OCI-LY7 (cell line): ENCODE measurements at regions not wholly inside any gene's neighbourhood (a gene's known extent, or its start where the extent isn't known, plus 50 kb on each side); places are given as distances from the start of the nearest gene placed in this dataset.

Experiments used
- BruUV-seq: library from RNA; stranded (reverse); fragments of 400-500 nt; replicated peaks from 2 replicates; lab custom pipeline; 2021; lab: Mats Ljungman, UMichigan
- CTCF ChIA-PET: fragments of 300-600 bp; sonication (Branson Sonifier 250); formaldehyde crosslinking; loops from one replicate; lab custom pipeline; 2022; ENCODE audit warnings: antibody characterized with exemption; ENCODE audit not compliant: unreplicated experiment; lab: Charles Lee
- POLR2A ChIA-PET: fragments of 300-600 bp; sonication (Branson Sonifier 250); formaldehyde crosslinking; loops from one replicate; lab custom pipeline; 2022; ENCODE audit warnings: antibody characterized with exemption; lab: Charles Lee
- DNase-seq: peaks from one replicate; pipeline ENCODE4 v3.0.0-alpha.2; 2015; ENCODE audit warnings: low spot score
- H2AFZ ChIP-seq: fragments of 200-600 bp; sonication (generic), shearing (Covaris generic); 2 replicates; pipeline ENCODE4 v1.6.1; 2014; ENCODE audit warnings: mild to moderate bottlenecking, antibody characterized with exemption, low read length, moderate library complexity
- H3K27ac ChIP-seq: fragments of 200-600 bp; sonication (generic); 2 replicates; pipeline ENCODE4 v1.5.1; 2014; ENCODE audit warnings: mixed run types, low read depth, mild to moderate bottlenecking, moderate library complexity, low read length, inconsistent platforms; ENCODE audit not compliant: poor library complexity, severe bottlenecking
- H3K36me3 ChIP-seq: fragments of 200-600 bp; sonication (generic); 2 replicates; pipeline ENCODE4 v1.6.1; 2014; ENCODE audit warnings: mild to moderate bottlenecking, antibody characterized with exemption, low read length, moderate library complexity, mixed read lengths; ENCODE audit not compliant: insufficient read depth
- H3K4me1 ChIP-seq: fragments of 200-600 bp; sonication (generic); 2 replicates; pipeline ENCODE4 v1.5.1; 2014; ENCODE audit warnings: mild to moderate bottlenecking, low read length; ENCODE audit not compliant: insufficient read depth, poor library complexity, severe bottlenecking
- H3K4me2 ChIP-seq: fragments of 200-600 bp; sonication (generic); 2 replicates; pipeline ENCODE4 v1.6.1; 2014; ENCODE audit warnings: mild to moderate bottlenecking, low read length
- H3K4me3 ChIP-seq: fragments of 200-600 bp; sonication (generic); 2 replicates; pipeline ENCODE4 v1.5.1; 2014; ENCODE audit warnings: mild to moderate bottlenecking, low read depth, low read length; ENCODE audit not compliant: poor library complexity, severe bottlenecking
- H3K79me2 ChIP-seq: fragments of 200-600 bp; sonication (generic); 2 replicates; pipeline ENCODE4 v1.6.1; 2016; ENCODE audit warnings: low read depth, mild to moderate bottlenecking, low read length, moderate library complexity, mixed read lengths; ENCODE audit not compliant: insufficient read depth
- H3K9me2 ChIP-seq: fragments of 200-600 bp; sonication (generic); 2 replicates; pipeline ENCODE4 v1.6.1; 2016; ENCODE audit warnings: mild to moderate bottlenecking, low read length, mixed read lengths; ENCODE audit not compliant: insufficient read depth
- H3K9me3 ChIP-seq: fragments of 200-600 bp; sonication (generic); 2 replicates; pipeline ENCODE4 v1.6.1; 2014; ENCODE audit warnings: mild to moderate bottlenecking, mixed run types, low read length, mixed read lengths
- H4K20me1 ChIP-seq: fragments of 200-600 bp; sonication (generic); 2 replicates; pipeline ENCODE4 v1.6.1; 2014; ENCODE audit warnings: mild to moderate bottlenecking, antibody characterized with exemption, low read length, moderate library complexity, mixed read lengths; ENCODE audit not compliant: insufficient read depth
- EZH2phosphoT487 ChIP-seq: fragments of 200-600 bp; sonication (generic); IDR thresholded peaks from 2 replicates; pipeline ENCODE4 v1.6.1; 2018; ENCODE audit warnings: low read depth, borderline replicate concordance, mild to moderate bottlenecking, mixed run types, antibody characterized with exemption, low read length, moderate library complexity, mixed read lengths
- intact Hi-C: fragments of 100-400 bp; cut with micrococcal nuclease; formaldehyde crosslinking; loops from one replicate; pipeline ENCODE4 v1.10.0; 2022; ENCODE audit not compliant: unreplicated experiment
- TF ChIP-seq, protein P1 (sequence below): fragments of 200-600 bp; sonication (generic); conservative IDR thresholded peaks from 2 replicates; pipeline ENCODE4 v1.5.1; 2014; ENCODE audit warnings: mild to moderate bottlenecking, antibody characterized with exemption, low read length, moderate library complexity, mixed read lengths

- Histone ChIP-seq H2AFZ (no peak overlapping the region), H3K9me2 (no peaks in the 10 kb centered on the region), H3K79me2 (no peaks in the 10 kb centered on the region), H3K9me3 (no peaks in the 10 kb centered on the region), H3K4me2 (no peak overlapping the region), H4K20me1 (no peaks in the 10 kb centered on the region), H3K27ac (no peak overlapping the region), H3K4me3 (no peak overlapping the region), H3K36me3 (no peaks in the 10 kb centered on the region), H3K4me1 (no peaks in the 10 kb centered on the region)
- ChIA-PET CTCF (no interaction called here), POLR2A (interaction anchor here (0.5 kb wide), 1 partner anchor 818 kb away, joined by 3 read pairs; no protein-coding TSS in a partner anchor)
- TF ChIP-seq, protein P1, sequence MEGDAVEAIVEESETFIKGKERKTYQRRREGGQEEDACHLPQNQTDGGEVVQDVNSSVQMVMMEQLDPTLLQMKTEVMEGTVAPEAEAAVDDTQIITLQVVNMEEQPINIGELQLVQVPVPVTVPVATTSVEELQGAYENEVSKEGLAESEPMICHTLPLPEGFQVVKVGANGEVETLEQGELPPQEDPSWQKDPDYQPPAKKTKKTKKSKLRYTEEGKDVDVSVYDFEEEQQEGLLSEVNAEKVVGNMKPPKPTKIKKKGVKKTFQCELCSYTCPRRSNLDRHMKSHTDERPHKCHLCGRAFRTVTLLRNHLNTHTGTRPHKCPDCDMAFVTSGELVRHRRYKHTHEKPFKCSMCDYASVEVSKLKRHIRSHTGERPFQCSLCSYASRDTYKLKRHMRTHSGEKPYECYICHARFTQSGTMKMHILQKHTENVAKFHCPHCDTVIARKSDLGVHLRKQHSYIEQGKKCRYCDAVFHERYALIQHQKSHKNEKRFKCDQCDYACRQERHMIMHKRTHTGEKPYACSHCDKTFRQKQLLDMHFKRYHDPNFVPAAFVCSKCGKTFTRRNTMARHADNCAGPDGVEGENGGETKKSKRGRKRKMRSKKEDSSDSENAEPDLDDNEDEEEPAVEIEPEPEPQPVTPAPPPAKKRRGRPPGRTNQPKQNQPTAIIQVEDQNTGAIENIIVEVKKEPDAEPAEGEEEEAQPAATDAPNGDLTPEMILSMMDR = no peak
- no peak for TF ChIP-seq EZH2phosphoT487
- intact Hi-C loops = no loop called here
- no peak for DNase-seq
- BruUV-seq = no TSS peak
Measured at GRCh38 chr4:189513421-189513820, 427.3 kb upstream of the FRG1 start.

GRCh38 chr4:189514209-189514608 lies 426.5 kb upstream of the FRG1 start:
- ChIA-PET POLR2A (interaction anchor here (0.5 kb wide), 1 partner anchor 819 kb away, joined by 3 read pairs; no protein-coding TSS in a partner anchor), CTCF (no interaction called here)
- Histone ChIP-seq H3K27ac (no peak overlapping the region), H3K9me2 (no peaks in the 10 kb centered on the region), H3K79me2 (no peaks in the 10 kb centered on the region), H3K4me3 (no peak overlapping the region), H3K9me3 (no peaks in the 10 kb centered on the region), H4K20me1 (no peaks in the 10 kb centered on the region), H3K4me1 (no peaks in the 10 kb centered on the region), H3K4me2 (no peak overlapping the region), H2AFZ (no peak overlapping the region), H3K36me3 (no peaks in the 10 kb centered on the region)
- BruUV-seq = no TSS peak
- TF ChIP-seq, protein P1 = no peak
- TF ChIP-seq EZH2phosphoT487 = no peak
- intact Hi-C loops = no loop called here
- DNase-seq = no peak

DNA sequence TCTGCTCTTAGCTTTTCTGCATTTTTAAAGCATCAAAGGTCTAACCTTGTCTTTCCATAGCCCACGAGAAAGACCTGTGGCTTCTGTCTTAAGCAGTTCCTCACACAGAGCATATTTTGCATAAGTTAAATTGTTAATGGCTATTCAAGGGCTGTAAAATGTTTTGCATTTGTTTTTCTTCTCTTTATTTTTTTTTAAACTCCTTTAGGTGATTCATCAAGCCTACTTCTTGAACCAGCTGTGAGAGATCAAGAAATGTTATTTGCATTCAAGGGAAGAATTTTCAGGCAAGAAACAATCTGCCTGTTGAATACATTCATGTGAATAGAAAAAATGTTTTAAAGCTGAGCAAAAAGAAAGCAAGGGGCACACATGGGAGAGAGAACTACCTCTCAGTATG lies 423.8 kb upstream of the FRG1 start:
- Histone ChIP-seq H3K9me3 (no peaks in the 10 kb centered on the region), H3K4me2 (no peak overlapping the region), H3K9me2 (no peaks in the 10 kb centered on the region), H3K79me2 (no peaks in the 10 kb centered on the region), H3K4me1 (no peaks in the 10 kb centered on the region), H4K20me1 (no peaks in the 10 kb centered on the region), H3K27ac (no peak overlapping the region), H3K4me3 (no peak overlapping the region), H2AFZ (no peak overlapping the region), H3K36me3 (no peaks in the 10 kb centered on the region)
- intact Hi-C loops = no loop called here
- DNase-seq = no peak
- ChIA-PET POLR2A (no interaction called here), CTCF (no interaction called here)
- BruUV-seq = no TSS peak
- TF ChIP-seq EZH2phosphoT487 = no peak
- TF ChIP-seq, protein P1 = no peak
